SW 1271 (cell line): ENCODE measurements at regions not wholly inside any gene's neighbourhood (a gene's known extent, or its start where the extent isn't known, plus 50 kb on each side); places are given as distances from the start of the nearest gene placed in this dataset.
"Not testable (repeated sequence)": the region's sequence is repeated elsewhere in the genome, so short reads cannot be mapped to it uniquely, and the experiment has no call there.

ENCODE experiments used
- DNase-seq, 2 experiments: peaks; one replicate each; lab custom pipeline; 2025; lab: John Stamatoyannopoulos, UW

GRCh38 chr6:133115946-133116345 lies 125.2 kb upstream of the EYA4 start:
- no peak for DNase-seq

GRCh38 chr6:133128191-133128590 lies 113.0 kb upstream of the EYA4 start:
- no peak for DNase-seq

- DNase-seq: no peak
These were observed 111.6 kb upstream of the EYA4 start for GRCh38 chr6:133129556-133129955.

- peak; percentile 9 to 39 for DNase-seq
These were observed 110.3 kb upstream of the EYA4 start for GRCh38 chr6:133130863-133131262.

- no peak for DNase-seq
These were observed 109.3 kb upstream of the EYA4 start for GRCh38 chr6:133131621-133132465.

GRCh38 chr6:133132466-133132971 lies 108.6 kb upstream of the EYA4 start:
- no peak for DNase-seq

GRCh38 chr6:133136177-133136880 lies 104.8 kb upstream of the EYA4 start:
- DNase-seq: no peak

- not testable (repeated sequence) for DNase-seq
These were observed 93.5 kb upstream of the EYA4 start for GRCh38 chr6:133147470-133148184.

GRCh38 chr6:133156689-133157088 lies 84.5 kb upstream of the EYA4 start:
- DNase-seq: no peak

- DNase-seq: no peak
These were observed 83.2 kb upstream of the EYA4 start for GRCh38 chr6:133157995-133158394.

GRCh38 chr6:133159255-133159795 lies 81.8 kb upstream of the EYA4 start:
- DNase-seq: no peak

GRCh38 chr6:133160536-133160935 lies 80.6 kb upstream of the EYA4 start:
- no peak for DNase-seq

GRCh38 chr6:133165235-133165634 lies 75.9 kb upstream of the EYA4 start:
- DNase-seq: no peak

GRCh38 chr6:133166766-133167165 lies 74.4 kb upstream of the EYA4 start:
- DNase-seq: no peak

GRCh38 chr6:133169901-133170300 lies 71.3 kb upstream of the EYA4 start:
- DNase-seq: no peak

- peak in 1 of 2 experiments; percentile 23 for DNase-seq
These were observed 70.6 kb upstream of the EYA4 start for GRCh38 chr6:133170602-133171001.

- no peak for DNase-seq
These were observed 69.1 kb upstream of the EYA4 start for GRCh38 chr6:133171989-133172604.

GRCh38 chr6:133173276-133173675 lies 67.9 kb upstream of the EYA4 start:
- DNase-seq: no peak

- no peak for DNase-seq
These were observed 61.7 kb upstream of the EYA4 start for GRCh38 chr6:133179481-133179880.

- DNase-seq: no peak
These were observed 57.5 kb upstream of the EYA4 start for GRCh38 chr6:133183691-133184090.

GRCh38 chr6:133184798-133185372 lies 56.3 kb upstream of the EYA4 start:
- DNase-seq: peak in 1 of 2 experiments; percentile 36
